Heart left ventricle (tissue), 16 donors: ENCODE measurements at regions not wholly inside any gene's neighbourhood (a gene's known extent, or its start where the extent isn't known, plus 50 kb on each side); places are given as distances from the start of the nearest gene placed in this dataset.
A peak's percentile ranks its signal among the peaks of the same experiment; 100 is the strongest.

Experiments
- ATAC-seq, 4 donors: fragments of 200-7000 bp; cut with Tn5 transposase; one replicate each; pipeline ENCODE4 v1.9.1; 2020 to 2022; ENCODE audit warnings: moderate library complexity in 4 of 4, mild to moderate bottlenecking in 3 of 4, moderate number of reproducible peaks in 1 of 4
- DNase-seq, 5 donors: peaks; one replicate each; pipeline ENCODE4 v3.0.0-alpha.2; 2020
- H3K27ac ChIP-seq, 12 donors: fragments of 200-600 bp; sonication (generic) in 4 of 12; one replicate each; pipeline versions ENCODE4 v1.5.0 to v1.8.0; 2016 to 2022; ENCODE audit warnings: mild to moderate bottlenecking in 2 of 12
- H3K27me3 ChIP-seq, 9 donors: fragments of 200-600 bp; sonication (generic) in 2 of 9; one replicate each; pipeline versions ENCODE4 v1.5.1 to v1.8.0; 2016 to 2022; ENCODE audit warnings: mild to moderate bottlenecking in 3 of 9
- H3K36me3 ChIP-seq, 9 donors: fragments of 200-600 bp; sonication (generic) in 2 of 9; one replicate each; pipeline versions ENCODE4 v1.5.0 to v1.8.0; 2018 to 2022; ENCODE audit warnings: mild to moderate bottlenecking in 2 of 9
- H3K4me1 ChIP-seq, 12 donors: fragments of 200-600 bp; sonication (generic) in 4 of 12; one replicate each; pipeline versions ENCODE4 v1.5.0 to v1.8.0; 2016 to 2022; ENCODE audit warnings: mild to moderate bottlenecking in 3 of 12
- H3K4me3 ChIP-seq, 12 donors: fragments of 200-600 bp; sonication (generic) in 4 of 12; one replicate each; pipeline versions ENCODE4 v1.5.0 to v1.8.0; 2017 to 2022; ENCODE audit warnings: mild to moderate bottlenecking in 9 of 12, moderate library complexity in 4 of 12
- H3K9me3 ChIP-seq, 12 donors: fragments of 200-600 bp; sonication (generic) in 4 of 12; one replicate each; pipeline versions ENCODE4 v1.5.0 to v1.8.0; 2016 to 2022; ENCODE audit warnings: mild to moderate bottlenecking in 1 of 12
- CTCF ChIP-seq, 12 donors: fragments of 200-600 bp; sonication (generic) in 4 of 12; IDR thresholded peaks; one replicate each; pipeline versions ENCODE4 v1.5.0 to v1.8.0; 2018 to 2022; ENCODE audit warnings: antibody characterized with exemption in 12 of 12, mild to moderate bottlenecking in 5 of 12
- POLR2A ChIP-seq, 2 donors: fragments of 450-650 bp; IDR thresholded peaks; one replicate each; pipeline ENCODE4 v1.6.1; 2017; ENCODE audit warnings: antibody characterized with exemption in 2 of 2, mild to moderate bottlenecking in 2 of 2, moderate library complexity in 2 of 2
- WGBS, 4 donors: extraction: QIAGEN DNeasy Blood & Tissue Kit in 2 of 4; methylation state at CpG; one replicate each; pipeline versions ENCODE4 v1.1.5 to v1.1.7; 2013 to 2018; 5-methylcytosine and 5-hydroxymethylcytosine counted together
- intact Hi-C, 10 donors: fragments of 100-400 bp; cut with DNase I; formaldehyde crosslinking; loops; one replicate each; pipeline versions ENCODE4 v1.11.1 to v1.14.2; 2022
- donor health status: ischemic (EF 13 %, LVEDD 7.1; RV severe dilation, severe dysfunction).
- donor health status: healthy with polysubstance abuse.
- donor health status: DM: no; HTN: yes; CAD: no.
- donor health status: DM: no; HTN: no; CAD: no.
- donor health status: ischemic (EF 25% LVEDD 6.9; RV normal size, moderate dysfunction).
- donor health status: ischemic (EF 25% LVEDD 5.7; RV mildly dilated, moderate dysfunction).
- donor health status: healthy.
- donor health status: DM: yes; HTN: yes; CAD: no.
- donor health status: ischemic (EF 35%, LVEDD 5.7; RV mildly dilated, moderate dysfunction).
- donor health status: nonischemic (EF 11% LVEDD 7.7; RV severe dilation, severe dysfunction).
- donor health status: DM: yes; HTN: yes; CAD: no.
- donor health status: PGD.
- donor health status: ischemic (EF 29% LVEDD 5.4; RV normal size, mild dysfunction).
- donor health status: nonischemic (EF 23%, LVEDD 6.1; RV moderate dilation, normal function).

GRCh38 chr4:15242021-15242420 is 185.8 kb upstream of the C1QTNF7 start:
- intact Hi-C loops: loop anchor here in 1 of 10 donors (5.0 kb wide), 1 partner anchor 155 kb away; no protein-coding TSS in a partner anchor
- DNase-seq (no peak), ATAC-seq (no peak)
- H3K36me3 ChIP-seq: no peaks in the 10 kb centered on the region
- H3K27me3 ChIP-seq: no peaks in the 10 kb centered on the region
- no peak overlapping the region for H3K27ac ChIP-seq
- H3K4me3 ChIP-seq: no peak overlapping the region
- no peaks in the 10 kb centered on the region for H3K9me3 ChIP-seq
- 88 to 94% (median 90%) methylated on average over 1 of the region's 1 CpG for WGBS, 4 donors
- TF ChIP-seq POLR2A (IDR thresholded peaks at IDR 0.05) (no peak), CTCF (IDR thresholded peaks at IDR 0.05) (no peak)
- H3K4me1 ChIP-seq: peaks cover 0 to 16% (median 5%) of the 10 kb centered on the region in 12 donors

- H3K4me1 ChIP-seq: peaks cover 0 to 13% (median 0%) of the 10 kb centered on the region in 12 donors
- no peak overlapping the region for H3K4me3 ChIP-seq
- DNase-seq (no peak), ATAC-seq (no peak)
- no peaks in the 10 kb centered on the region for H3K36me3 ChIP-seq
- WGBS, 4 donors: 93 to 97% (median 96%) methylated on average over 2 of the region's 2 CpGs
- intact Hi-C loops: loop anchor here in 1 of 10 donors (5.0 kb wide), 1 partner anchor 153 kb away; no protein-coding TSS in a partner anchor
- H3K27me3 ChIP-seq: no peaks in the 10 kb centered on the region
- TF ChIP-seq POLR2A (IDR thresholded peaks at IDR 0.05) (no peak), CTCF (IDR thresholded peaks at IDR 0.05) (no peak)
- H3K9me3 ChIP-seq: no peaks in the 10 kb centered on the region
- H3K27ac ChIP-seq: no peak overlapping the region
Observed at GRCh38 chr4:15244354-15244753, 183.5 kb upstream of the C1QTNF7 start.

GRCh38 chr4:15245006-15245530 is 182.8 kb upstream of the C1QTNF7 start:
- Histone ChIP-seq H3K4me3 (no peak overlapping the region), H3K36me3 (no peaks in the 10 kb centered on the region), H3K9me3 (no peaks in the 10 kb centered on the region), H3K4me1 (peaks cover 0 to 13% (median 0%) of the 10 kb centered on the region in 12 donors), H3K27me3 (no peaks in the 10 kb centered on the region), H3K27ac (no peak overlapping the region)
- DNase-seq (no peak), ATAC-seq (no peak)
- intact Hi-C loops: no loop called here
- TF ChIP-seq POLR2A (IDR thresholded peaks at IDR 0.05): no peak
- no peak for TF ChIP-seq CTCF (IDR thresholded peaks at IDR 0.05)
- WGBS, 4 donors: 64 to 70% (median 67%) methylated on average over 3 of the region's 3 CpGs

DNA sequence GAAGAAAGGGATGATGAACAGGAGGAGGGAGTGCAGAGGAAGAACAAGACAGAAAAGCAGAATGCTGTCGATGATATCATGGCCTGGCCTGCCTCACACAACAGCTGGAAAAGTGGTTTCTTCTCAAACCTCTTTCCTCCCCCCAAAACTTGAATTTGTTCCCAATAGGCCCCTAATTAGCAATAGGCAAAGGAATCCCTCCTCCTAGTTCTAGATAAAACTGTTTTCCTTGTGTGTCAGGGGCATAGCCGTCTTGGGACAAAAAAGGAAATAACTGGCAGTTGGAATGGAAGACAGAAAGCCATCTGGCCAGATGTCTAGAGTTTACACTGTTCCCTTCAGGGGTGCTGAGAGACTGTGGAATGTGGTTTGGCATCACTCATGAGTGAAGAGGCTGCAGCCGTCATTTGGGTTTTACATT is 177.8 kb upstream of the C1QTNF7 start:
- DNase-seq: peak in 4 of 5 donors; percentile 45 to 65 (median 49)
- Histone ChIP-seq H3K9me3 (no peaks in the 10 kb centered on the region), H3K4me3 (no peak overlapping the region), H3K27ac (peak overlapping the region in 1 of 12 donors; percentile 44), H3K4me1 (peaks cover 0 to 24% (median 0%) of the 10 kb centered on the region in 12 donors), H3K27me3 (no peaks in the 10 kb centered on the region), H3K36me3 (no peaks in the 10 kb centered on the region)
- 40 to 51% (median 42%) methylated on average over 3 of the region's 3 CpGs for WGBS, 4 donors
- intact Hi-C loops: no loop called here
- ATAC-seq: peak; percentile 68 to 93 (median 87)
- TF ChIP-seq CTCF (IDR thresholded peaks at IDR 0.05) (no peak), POLR2A (IDR thresholded peaks at IDR 0.05) (no peak)
